ENCODE measurements at regions not wholly inside any gene's neighbourhood (a gene's known extent, or its start where the extent isn't known, plus 50 kb on each side); places are given as distances from the start of the nearest gene placed in this dataset.
A peak's percentile ranks its signal among the peaks of the same experiment; 100 is the strongest.

GRCh38 chr6:33911488-33911887 is 107.7 kb upstream of the MLN start:
- Histone ChIP-seq H3K27ac (ENCODE audit: low read depth in 2 of 2, low read length in 2 of 2) (no peak overlapping the region), H3K36me3 (ENCODE audit: control insufficient read depth in 2 of 3, insufficient read depth in 3 of 3, low read length in 3 of 3) (no peaks in the 10 kb centered on the region), H3K4me3 (ENCODE audit: low read length in 3 of 3) (no peak overlapping the region), H3K27me3 (ENCODE audit: control insufficient read depth, insufficient read depth, low read length) (no peaks in the 10 kb centered on the region), H3K9ac (ENCODE audit: low read length in 3 of 3) (no peak overlapping the region), H3K4me1 (ENCODE audit: control insufficient read depth in 2 of 3, insufficient read depth in 2 of 3, low read depth in 1 of 3, low read length in 3 of 3) (peaks cover 0 to 20% (median 10%) of the 10 kb centered on the region in 3 donors), H3K9me3 (ENCODE audit: control insufficient read depth in 2 of 3, insufficient read depth in 1 of 3, low read length in 3 of 3) (no peaks in the 10 kb centered on the region)
- intact Hi-C loops (cut with DNase I): no loop called here
- FAIRE-seq: no peak
- DNase-seq: no peak
- TF ChIP-seq, protein P1, sequence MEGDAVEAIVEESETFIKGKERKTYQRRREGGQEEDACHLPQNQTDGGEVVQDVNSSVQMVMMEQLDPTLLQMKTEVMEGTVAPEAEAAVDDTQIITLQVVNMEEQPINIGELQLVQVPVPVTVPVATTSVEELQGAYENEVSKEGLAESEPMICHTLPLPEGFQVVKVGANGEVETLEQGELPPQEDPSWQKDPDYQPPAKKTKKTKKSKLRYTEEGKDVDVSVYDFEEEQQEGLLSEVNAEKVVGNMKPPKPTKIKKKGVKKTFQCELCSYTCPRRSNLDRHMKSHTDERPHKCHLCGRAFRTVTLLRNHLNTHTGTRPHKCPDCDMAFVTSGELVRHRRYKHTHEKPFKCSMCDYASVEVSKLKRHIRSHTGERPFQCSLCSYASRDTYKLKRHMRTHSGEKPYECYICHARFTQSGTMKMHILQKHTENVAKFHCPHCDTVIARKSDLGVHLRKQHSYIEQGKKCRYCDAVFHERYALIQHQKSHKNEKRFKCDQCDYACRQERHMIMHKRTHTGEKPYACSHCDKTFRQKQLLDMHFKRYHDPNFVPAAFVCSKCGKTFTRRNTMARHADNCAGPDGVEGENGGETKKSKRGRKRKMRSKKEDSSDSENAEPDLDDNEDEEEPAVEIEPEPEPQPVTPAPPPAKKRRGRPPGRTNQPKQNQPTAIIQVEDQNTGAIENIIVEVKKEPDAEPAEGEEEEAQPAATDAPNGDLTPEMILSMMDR (IDR thresholded peaks at IDR 0.05; ENCODE audit: borderline replicate concordance, extremely low read depth, insufficient read depth): no peak

GRCh38 chr6:33910594-33910993 is 106.8 kb upstream of the MLN start:
- FAIRE-seq: no peak

GRCh38 chr6:33909737-33910136 is 105.9 kb upstream of the MLN start:
- Histone ChIP-seq H3K9ac (ENCODE audit: low read length in 3 of 3) (no peak overlapping the region), H3K27ac (ENCODE audit: low read depth in 2 of 2, low read length in 2 of 2) (no peak overlapping the region), H3K4me1 (ENCODE audit: control insufficient read depth in 2 of 3, insufficient read depth in 2 of 3, low read depth in 1 of 3, low read length in 3 of 3) (peaks cover 0 to 26% (median 20%) of the 10 kb centered on the region in 3 donors), H3K36me3 (ENCODE audit: control insufficient read depth in 2 of 3, insufficient read depth in 3 of 3, low read length in 3 of 3) (no peaks in the 10 kb centered on the region), H3K4me3 (ENCODE audit: low read length in 3 of 3) (no peak overlapping the region), H3K27me3 (ENCODE audit: control insufficient read depth, insufficient read depth, low read length) (no peaks in the 10 kb centered on the region), H3K9me3 (ENCODE audit: control insufficient read depth in 2 of 3, insufficient read depth in 1 of 3, low read length in 3 of 3) (no peaks in the 10 kb centered on the region)
- FAIRE-seq: no peak
- TF ChIP-seq, protein P1 (IDR thresholded peaks at IDR 0.05; ENCODE audit: borderline replicate concordance, extremely low read depth, insufficient read depth): no peak
- intact Hi-C loops (cut with DNase I): no loop called here
- DNase-seq: no peak

More at GRCh38 chr6:33910594-33910993, 106.8 kb upstream of the MLN start:
- H3K9ac ChIP-seq (ENCODE audit: low read length in 3 of 3): no peak overlapping the region
- no peaks in the 10 kb centered on the region for H3K36me3 ChIP-seq (ENCODE audit: control insufficient read depth in 2 of 3, insufficient read depth in 3 of 3, low read length in 3 of 3)
- TF ChIP-seq, protein P1 (IDR thresholded peaks at IDR 0.05; ENCODE audit: borderline replicate concordance, extremely low read depth, insufficient read depth): no peak
- no peaks in the 10 kb centered on the region for H3K27me3 ChIP-seq (ENCODE audit: control insufficient read depth, insufficient read depth, low read length)
- H3K4me3 ChIP-seq (ENCODE audit: low read length in 3 of 3): no peak overlapping the region
- intact Hi-C loops (cut with DNase I): no loop called here
- H3K9me3 ChIP-seq (ENCODE audit: control insufficient read depth in 2 of 3, insufficient read depth in 1 of 3, low read length in 3 of 3): no peaks in the 10 kb centered on the region
- H3K4me1 ChIP-seq (ENCODE audit: control insufficient read depth in 2 of 3, insufficient read depth in 2 of 3, low read depth in 1 of 3, low read length in 3 of 3): peaks cover 0 to 23% (median 15%) of the 10 kb centered on the region in 3 donors
- no peak for DNase-seq
- H3K27ac ChIP-seq (ENCODE audit: low read depth in 2 of 2, low read length in 2 of 2): no peak overlapping the region

DNA sequence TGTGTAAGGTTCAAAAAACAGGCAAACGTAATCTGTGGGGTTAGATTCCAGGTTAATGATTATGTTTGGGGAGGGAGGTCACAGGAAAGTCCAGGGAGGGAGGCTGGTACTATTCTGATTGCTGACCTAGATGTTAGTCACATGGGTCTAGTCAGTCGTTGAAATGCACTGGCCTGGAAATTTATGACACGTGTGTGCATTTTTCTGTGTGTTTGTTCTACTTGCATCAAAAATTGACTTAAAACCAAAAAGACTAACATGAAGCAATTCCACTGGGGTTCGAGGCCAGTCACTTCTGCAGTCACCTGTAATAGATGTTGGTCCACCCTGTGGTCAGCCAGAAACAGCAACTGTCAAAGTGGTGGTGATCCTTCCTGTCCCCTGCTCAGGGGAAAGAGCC is 104.2 kb upstream of the MLN start:
- peak; percentile 72 for FAIRE-seq

More for the DNA sequence above, 104.2 kb upstream of the MLN start:
- Histone ChIP-seq H3K36me3 (ENCODE audit: control insufficient read depth in 2 of 3, insufficient read depth in 3 of 3, low read length in 3 of 3) (no peaks in the 10 kb centered on the region), H3K27me3 (ENCODE audit: control insufficient read depth, insufficient read depth, low read length) (no peaks in the 10 kb centered on the region), H3K9me3 (ENCODE audit: control insufficient read depth in 2 of 3, insufficient read depth in 1 of 3, low read length in 3 of 3) (no peaks in the 10 kb centered on the region), H3K4me3 (ENCODE audit: low read length in 3 of 3) (no peak overlapping the region), H3K4me1 (ENCODE audit: control insufficient read depth in 2 of 3, insufficient read depth in 2 of 3, low read depth in 1 of 3, low read length in 3 of 3) (peaks cover 0 to 28% (median 21%) of the 10 kb centered on the region in 3 donors), H3K9ac (ENCODE audit: low read length in 3 of 3) (no peak overlapping the region), H3K27ac (ENCODE audit: low read depth in 2 of 2, low read length in 2 of 2) (peak overlapping the region; percentile 23 to 52)
- intact Hi-C loops (cut with DNase I): no loop called here
- TF ChIP-seq, protein P1 (IDR thresholded peaks at IDR 0.05; ENCODE audit: borderline replicate concordance, extremely low read depth, insufficient read depth): no peak
- DNase-seq: peak in 2 of 5 donors; percentile 47 to 67

Measured in kidney (tissue), 13 donors.